ENCODE measurements at regions not wholly inside any gene's neighbourhood (a gene's known extent, or its start where the extent isn't known, plus 50 kb on each side); places are given as distances from the start of the nearest gene placed in this dataset.

DNA sequence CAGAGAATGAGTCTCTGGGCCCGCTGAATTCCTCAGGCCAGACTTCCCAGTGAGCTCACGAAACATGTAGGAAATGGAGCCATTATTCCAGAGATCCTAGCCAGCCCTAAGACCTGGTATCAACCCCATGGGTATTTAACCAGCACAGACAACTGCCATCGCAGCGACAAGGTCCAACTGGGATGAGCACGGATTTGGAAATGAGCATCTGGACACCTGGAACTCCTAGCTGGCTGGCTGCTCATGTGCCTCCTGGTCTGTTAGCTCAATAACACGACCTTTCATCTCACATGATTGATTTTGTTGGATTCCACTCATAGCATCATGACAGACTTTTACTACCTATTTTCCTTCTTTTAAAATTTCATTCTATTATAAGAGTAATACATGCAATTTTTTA is 51.0 kb downstream of the POU3F3 start:
- Mint-ChIP-seq H3K27me3 (ENCODE audit: low read depth in 3 of 3) (peaks cover 0 to 15% (median 4%) of the 10 kb centered on the region in 3 donors), H3K27ac (no peak overlapping the region), H3K4me1 (no peaks in the 10 kb centered on the region), H3K9me3 (peaks cover 0 to 3% (median 0%) of the 10 kb centered on the region in 6 donors), H3K36me3 (no peaks in the 10 kb centered on the region), H3K4me3 (no peak overlapping the region)
- no peak for DNase-seq

DNA sequence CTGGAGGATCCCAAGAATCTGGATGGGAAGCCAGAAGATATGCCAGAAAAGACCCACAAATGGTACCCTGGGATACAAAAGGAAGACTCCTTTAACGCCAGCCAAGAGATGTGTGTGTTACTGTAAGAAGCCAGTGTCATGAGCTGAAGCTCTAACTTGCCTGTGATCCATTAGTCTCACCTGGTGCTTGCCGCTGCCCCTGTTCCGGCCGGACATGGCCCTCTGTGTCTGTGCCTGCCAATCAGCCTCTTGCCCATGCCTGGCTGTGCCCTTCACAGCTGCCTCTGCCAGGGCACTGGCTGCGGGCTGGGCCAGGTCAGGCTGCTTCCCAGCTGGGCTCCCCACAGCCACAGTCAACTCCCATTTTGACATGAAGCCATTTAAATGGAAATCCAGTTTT is 55.4 kb downstream of the POU3F3 start:
- H3K4me3 Mint-ChIP-seq: no peak overlapping the region
- no peaks in the 10 kb centered on the region for H3K36me3 Mint-ChIP-seq
- H3K27ac Mint-ChIP-seq: no peak overlapping the region
- no peak for DNase-seq
- H3K9me3 Mint-ChIP-seq: peaks cover 0 to 3% (median 0%) of the 10 kb centered on the region in 6 donors
- peaks cover 0 to 21% (median 4%) of the 10 kb centered on the region in 3 donors for H3K27me3 Mint-ChIP-seq (ENCODE audit: low read depth in 3 of 3)
- no peaks in the 10 kb centered on the region for H3K4me1 Mint-ChIP-seq

DNA sequence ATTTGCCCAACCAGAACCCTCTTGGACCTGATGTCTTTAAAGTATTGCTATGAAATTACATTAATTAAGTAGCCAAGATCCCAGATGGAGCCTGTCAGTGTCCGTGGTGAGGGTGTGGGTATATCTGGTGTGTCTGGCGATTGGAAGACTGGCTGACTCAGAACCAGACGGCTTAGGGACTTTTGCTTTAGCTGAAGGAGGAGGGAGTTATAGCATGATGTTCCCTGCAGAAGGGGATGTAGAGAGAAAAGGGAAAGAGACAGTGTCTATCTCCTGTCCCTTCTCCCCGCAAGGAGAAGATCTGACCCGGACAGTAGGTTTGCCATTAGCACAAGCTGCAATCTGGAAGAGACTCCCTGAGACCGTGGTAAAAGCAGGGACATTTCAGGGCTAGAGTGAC is 60.6 kb downstream of the POU3F3 start:
- peaks cover 0 to 9% (median 2%) of the 10 kb centered on the region in 3 donors for H3K27me3 Mint-ChIP-seq (ENCODE audit: low read depth in 3 of 3)
- no peak for DNase-seq
- no peak overlapping the region for H3K4me3 Mint-ChIP-seq
- H3K4me1 Mint-ChIP-seq: no peaks in the 10 kb centered on the region
- no peaks in the 10 kb centered on the region for H3K36me3 Mint-ChIP-seq
- peaks cover 0 to 2% (median 0%) of the 10 kb centered on the region in 6 donors for H3K9me3 Mint-ChIP-seq
- no peak overlapping the region for H3K27ac Mint-ChIP-seq

DNA sequence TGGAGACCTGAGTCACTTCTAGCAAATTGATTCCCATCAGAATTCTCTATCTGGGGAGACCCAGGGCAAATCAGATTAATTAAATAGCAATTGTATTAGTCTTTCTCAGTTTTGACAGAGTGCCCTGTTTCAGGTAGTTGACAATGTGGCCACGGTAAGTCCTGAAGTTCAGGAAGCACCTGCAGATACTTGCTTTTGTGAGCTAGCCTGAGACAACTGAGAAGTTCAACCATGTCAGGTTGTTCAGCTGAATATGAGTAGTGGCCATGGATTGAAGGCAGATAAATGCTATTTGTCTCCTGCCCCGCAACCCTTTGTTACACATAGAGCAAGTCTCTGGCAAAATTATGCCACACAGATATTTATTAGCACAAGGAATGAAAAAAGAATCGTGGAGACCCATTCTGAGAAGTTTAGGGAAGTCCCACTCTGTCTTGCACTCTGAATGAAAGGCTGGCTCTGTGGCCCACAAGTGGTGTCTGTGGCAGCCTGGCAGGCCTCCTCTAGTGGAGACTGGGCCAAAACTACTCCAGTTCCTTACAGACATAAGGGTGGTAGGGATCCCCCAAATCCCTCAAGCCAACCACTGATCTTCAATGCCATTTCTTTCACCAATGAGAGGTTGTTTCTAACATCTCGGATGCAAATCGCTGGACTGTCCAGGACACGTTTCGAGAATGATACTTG is 61.3 kb downstream of the POU3F3 start:
- no peak overlapping the region for H3K27ac Mint-ChIP-seq
- no peak for DNase-seq

DNA sequence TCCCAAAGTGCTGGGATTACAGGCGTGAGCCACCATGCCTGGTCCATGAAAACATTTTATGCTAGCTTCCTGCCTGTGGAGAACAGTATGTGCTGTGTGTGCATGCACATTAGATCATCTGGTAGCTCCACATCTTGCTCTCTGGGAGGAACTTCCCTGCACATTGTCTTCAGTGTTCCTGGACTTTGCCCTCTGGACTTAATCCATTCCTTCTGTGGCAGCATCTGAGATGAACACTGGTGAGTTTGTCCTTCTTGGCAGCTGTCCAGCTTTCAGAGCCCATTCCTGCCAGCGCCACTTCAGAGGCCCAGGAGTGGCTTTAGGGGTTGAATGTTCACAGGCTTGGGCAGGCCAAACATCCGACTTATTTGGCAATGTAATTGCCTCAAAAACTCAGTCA is 65.2 kb downstream of the POU3F3 start:
- peaks cover 0 to 5% (median 4%) of the 10 kb centered on the region in 6 donors for H3K9me3 Mint-ChIP-seq
- peaks cover 0 to 5% (median 0%) of the 10 kb centered on the region in 3 donors for H3K36me3 Mint-ChIP-seq
- peaks cover 0 to 8% (median 3%) of the 10 kb centered on the region in 3 donors for H3K27me3 Mint-ChIP-seq (ENCODE audit: low read depth in 3 of 3)
- H3K4me3 Mint-ChIP-seq: no peak overlapping the region
- H3K27ac Mint-ChIP-seq: no peak overlapping the region
- H3K4me1 Mint-ChIP-seq: no peaks in the 10 kb centered on the region
- no peak for DNase-seq

More for the DNA sequence above, 61.3 kb downstream of the POU3F3 start:
- Mint-ChIP-seq H3K27me3 (ENCODE audit: low read depth in 3 of 3) (peaks cover 0 to 9% (median 2%) of the 10 kb centered on the region in 3 donors), H3K4me1 (no peaks in the 10 kb centered on the region), H3K36me3 (no peaks in the 10 kb centered on the region), H3K4me3 (no peak overlapping the region), H3K9me3 (peaks cover 0 to 2% (median 0%) of the 10 kb centered on the region in 6 donors)

DNA sequence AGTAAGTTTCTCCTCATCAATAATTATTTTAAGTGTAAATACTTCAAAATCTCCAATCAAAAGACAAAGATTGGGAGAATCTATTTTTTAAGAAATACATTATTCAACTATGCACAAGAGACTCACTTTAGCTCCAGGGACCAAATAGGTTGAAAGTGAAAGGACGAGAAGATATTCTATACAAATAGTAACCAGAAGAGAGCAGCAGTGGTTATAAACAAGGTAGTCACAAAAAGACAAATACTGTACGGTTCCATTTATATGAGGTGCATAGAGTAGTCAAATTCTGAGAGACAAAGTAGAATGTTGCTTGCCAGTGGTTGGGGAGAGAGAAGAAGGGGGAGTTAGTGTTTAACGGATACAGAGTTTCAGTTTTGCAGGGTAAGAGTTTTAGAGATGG is 69.8 kb downstream of the POU3F3 start:
- Mint-ChIP-seq H3K4me3 (no peak overlapping the region), H3K9me3 (peaks cover 0 to 5% (median 4%) of the 10 kb centered on the region in 6 donors), H3K36me3 (peaks cover 0 to 5% (median 0%) of the 10 kb centered on the region in 3 donors), H3K4me1 (no peaks in the 10 kb centered on the region), H3K27me3 (ENCODE audit: low read depth in 3 of 3) (peaks cover 0 to 9% (median 8%) of the 10 kb centered on the region in 3 donors), H3K27ac (no peak overlapping the region)
- DNase-seq: no peak

DNA sequence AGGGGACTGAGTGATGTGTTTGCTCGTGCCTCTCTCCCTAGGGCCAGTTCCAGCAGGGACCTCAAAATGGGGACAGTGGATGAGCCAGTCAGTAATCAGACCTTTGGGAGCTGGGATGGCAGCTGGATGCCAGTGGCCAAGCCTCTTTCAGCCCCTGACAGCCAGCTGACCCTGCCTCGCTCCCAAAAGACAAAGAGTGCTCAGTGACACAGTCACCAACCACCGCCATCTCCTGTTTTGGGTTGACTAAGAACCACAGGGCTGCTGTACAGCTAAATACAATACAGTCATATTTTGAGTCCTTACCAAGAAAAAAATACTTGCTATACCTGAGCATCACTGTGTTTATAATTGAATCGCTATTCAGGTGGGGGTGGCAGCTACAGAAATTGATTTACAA is 75.7 kb downstream of the POU3F3 start:
- Mint-ChIP-seq H3K27ac (no peak overlapping the region), H3K27me3 (ENCODE audit: low read depth in 3 of 3) (peaks cover 0 to 8% (median 3%) of the 10 kb centered on the region in 3 donors), H3K4me3 (no peak overlapping the region), H3K9me3 (no peaks in the 10 kb centered on the region), H3K36me3 (no peaks in the 10 kb centered on the region), H3K4me1 (no peaks in the 10 kb centered on the region)
- no peak for DNase-seq

DNA sequence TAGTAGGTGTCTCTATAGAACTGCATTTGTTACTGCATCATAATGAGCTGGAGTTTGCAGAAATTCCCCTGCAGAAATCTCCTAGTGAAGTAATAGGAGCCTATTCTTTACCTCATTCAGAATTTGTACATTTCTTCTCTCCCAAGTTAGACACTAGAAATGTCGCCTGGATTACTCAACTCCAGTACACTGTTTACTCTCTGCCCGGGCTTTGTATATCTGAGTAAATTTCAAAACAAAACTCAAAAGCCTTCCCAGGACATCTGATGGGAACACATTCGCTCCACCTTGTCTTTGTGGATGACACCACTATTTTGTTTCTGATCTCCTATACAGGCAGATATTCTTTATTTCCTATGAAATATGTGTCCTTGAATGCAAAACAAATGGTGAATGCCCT is 76.8 kb downstream of the POU3F3 start:
- Mint-ChIP-seq H3K27me3 (ENCODE audit: low read depth in 3 of 3) (peaks cover 0 to 6% (median 3%) of the 10 kb centered on the region in 3 donors), H3K27ac (no peak overlapping the region), H3K4me1 (no peaks in the 10 kb centered on the region), H3K4me3 (no peak overlapping the region), H3K36me3 (no peaks in the 10 kb centered on the region), H3K9me3 (no peaks in the 10 kb centered on the region)
- DNase-seq: no peak

DNA sequence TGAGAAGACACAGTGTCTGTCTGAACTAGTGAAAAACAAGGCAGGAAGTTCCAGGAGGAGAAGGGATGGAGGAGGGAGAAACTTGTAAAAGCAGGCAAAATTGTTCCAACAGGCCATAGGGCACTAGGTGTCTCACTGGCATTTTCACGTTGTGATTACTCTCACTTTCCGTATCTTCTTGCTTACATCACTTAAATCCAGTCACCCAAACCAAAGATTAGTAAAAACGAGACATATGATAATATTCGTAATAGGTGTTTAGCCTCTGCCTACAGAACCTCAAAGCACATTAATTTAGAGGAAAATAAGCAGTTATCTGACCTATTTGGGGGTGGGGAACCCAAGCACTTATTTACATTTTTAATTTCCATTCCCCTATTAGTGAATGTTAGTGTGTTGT is 78.3 kb downstream of the POU3F3 start:
- no peaks in the 10 kb centered on the region for H3K36me3 Mint-ChIP-seq
- no peak overlapping the region for H3K4me3 Mint-ChIP-seq
- H3K4me1 Mint-ChIP-seq: no peaks in the 10 kb centered on the region
- H3K27me3 Mint-ChIP-seq (ENCODE audit: low read depth in 3 of 3): peaks cover 0 to 2% (median under 1%) of the 10 kb centered on the region in 3 donors
- H3K9me3 Mint-ChIP-seq: no peaks in the 10 kb centered on the region
- no peak for DNase-seq
- no peak overlapping the region for H3K27ac Mint-ChIP-seq

DNA sequence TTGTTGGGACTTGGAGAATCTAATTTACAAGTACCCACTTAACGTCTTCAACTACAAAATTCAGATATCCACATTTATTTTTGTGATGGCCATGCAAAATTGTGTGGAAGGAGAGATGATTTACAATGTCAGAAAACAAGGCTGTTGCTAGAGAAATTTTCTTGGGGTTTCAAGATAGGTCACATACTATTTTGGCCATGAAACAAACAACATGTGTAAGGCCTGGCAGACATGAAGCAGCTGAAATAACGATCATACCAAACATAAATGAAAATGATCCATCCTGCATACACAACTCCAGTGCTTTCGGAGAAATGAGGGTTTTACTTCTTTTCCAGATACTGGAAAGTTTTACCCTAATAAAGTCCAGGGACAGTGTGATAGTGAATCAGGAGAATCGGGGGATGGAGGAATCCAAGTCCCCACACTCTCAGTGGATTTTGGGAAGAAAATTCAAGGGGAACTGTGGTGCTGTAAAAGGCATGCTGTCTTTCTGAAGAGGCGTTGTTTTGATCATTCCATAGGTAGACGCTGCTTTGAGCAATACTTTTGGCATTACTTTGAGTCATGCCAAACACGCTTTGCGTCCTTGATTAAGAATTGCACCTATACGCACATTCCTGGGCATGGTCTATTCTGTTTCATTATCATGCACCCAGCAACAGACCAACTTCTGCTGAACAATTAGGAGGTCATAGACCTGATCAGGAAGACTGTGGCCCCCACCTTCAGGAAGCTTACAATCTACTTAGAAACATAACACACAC is 79.4 kb downstream of the POU3F3 start:
- H3K27me3 Mint-ChIP-seq (ENCODE audit: low read depth in 3 of 3): peaks cover 0 to 2% (median 0%) of the 10 kb centered on the region in 3 donors
- H3K27ac Mint-ChIP-seq: no peak overlapping the region
- no peaks in the 10 kb centered on the region for H3K36me3 Mint-ChIP-seq
- H3K9me3 Mint-ChIP-seq: no peaks in the 10 kb centered on the region
- DNase-seq: no peak
- no peaks in the 10 kb centered on the region for H3K4me1 Mint-ChIP-seq
- H3K4me3 Mint-ChIP-seq: no peak overlapping the region

DNA sequence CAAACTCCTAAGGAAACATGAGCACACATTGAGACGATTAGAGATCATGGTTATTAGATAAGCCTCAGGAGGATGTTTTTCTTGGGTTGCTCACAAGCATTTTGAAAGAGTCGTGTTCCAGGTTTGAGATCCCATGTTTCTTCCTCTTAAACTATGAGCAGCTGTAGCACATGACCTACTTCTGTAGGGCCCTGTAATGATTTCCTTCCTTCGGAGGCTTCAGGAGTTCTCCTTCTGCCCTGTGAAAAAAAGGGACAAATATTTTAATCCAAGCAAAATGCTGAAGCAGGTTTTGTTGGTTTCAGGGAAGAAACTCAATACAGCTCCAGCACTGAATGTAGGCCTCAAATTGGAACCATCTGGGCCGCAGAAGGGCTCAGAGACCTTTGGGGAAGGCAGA is 82.6 kb downstream of the POU3F3 start:
- Mint-ChIP-seq H3K4me3 (no peak overlapping the region), H3K27ac (no peak overlapping the region), H3K27me3 (ENCODE audit: low read depth in 3 of 3) (peaks cover 0 to 4% (median under 1%) of the 10 kb centered on the region in 3 donors), H3K9me3 (no peaks in the 10 kb centered on the region), H3K4me1 (no peaks in the 10 kb centered on the region), H3K36me3 (no peaks in the 10 kb centered on the region)
- no peak for DNase-seq

DNA sequence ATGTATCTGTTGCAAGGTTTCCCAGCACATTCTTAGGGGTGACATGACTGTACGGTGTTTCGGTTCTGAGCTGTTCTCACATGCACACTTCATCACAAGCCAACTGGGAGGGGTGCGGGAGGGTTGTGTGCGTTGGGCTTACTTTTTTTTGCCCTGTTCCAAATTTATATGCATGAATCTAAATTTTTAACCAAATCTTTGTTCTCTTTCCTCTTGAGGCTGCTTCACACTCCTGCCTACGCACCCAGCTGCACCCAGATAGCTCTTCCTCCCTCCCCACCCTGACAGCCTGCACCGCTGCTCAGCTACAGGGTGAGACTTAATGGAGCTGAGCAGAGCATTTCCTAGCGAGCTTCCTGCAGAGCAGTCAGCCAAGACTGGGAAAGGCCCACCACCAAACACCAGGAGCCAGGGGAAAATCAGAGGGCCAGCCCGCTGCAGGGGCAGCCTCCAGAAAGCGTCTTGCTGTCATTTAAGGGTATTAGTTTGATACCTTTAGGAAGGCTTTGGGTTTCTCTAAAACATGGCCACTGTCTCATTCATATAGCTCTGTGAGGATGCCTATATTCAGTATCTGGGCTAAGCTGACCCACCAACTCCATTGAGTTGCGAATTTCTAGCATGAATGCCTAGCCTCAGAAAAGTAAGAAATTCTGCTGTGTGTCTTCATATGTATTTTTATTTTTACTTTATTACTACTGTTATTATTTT is 84.5 kb downstream of the POU3F3 start:
- no peaks in the 10 kb centered on the region for H3K36me3 Mint-ChIP-seq
- no peaks in the 10 kb centered on the region for H3K4me1 Mint-ChIP-seq
- H3K9me3 Mint-ChIP-seq: no peaks in the 10 kb centered on the region
- H3K4me3 Mint-ChIP-seq: peak overlapping the region in 1 of 5 donors; percentile 39
- DNase-seq: no peak
- H3K27ac Mint-ChIP-seq: no peak overlapping the region
- peaks cover 0 to 4% (median 2%) of the 10 kb centered on the region in 3 donors for H3K27me3 Mint-ChIP-seq (ENCODE audit: low read depth in 3 of 3)

DNA sequence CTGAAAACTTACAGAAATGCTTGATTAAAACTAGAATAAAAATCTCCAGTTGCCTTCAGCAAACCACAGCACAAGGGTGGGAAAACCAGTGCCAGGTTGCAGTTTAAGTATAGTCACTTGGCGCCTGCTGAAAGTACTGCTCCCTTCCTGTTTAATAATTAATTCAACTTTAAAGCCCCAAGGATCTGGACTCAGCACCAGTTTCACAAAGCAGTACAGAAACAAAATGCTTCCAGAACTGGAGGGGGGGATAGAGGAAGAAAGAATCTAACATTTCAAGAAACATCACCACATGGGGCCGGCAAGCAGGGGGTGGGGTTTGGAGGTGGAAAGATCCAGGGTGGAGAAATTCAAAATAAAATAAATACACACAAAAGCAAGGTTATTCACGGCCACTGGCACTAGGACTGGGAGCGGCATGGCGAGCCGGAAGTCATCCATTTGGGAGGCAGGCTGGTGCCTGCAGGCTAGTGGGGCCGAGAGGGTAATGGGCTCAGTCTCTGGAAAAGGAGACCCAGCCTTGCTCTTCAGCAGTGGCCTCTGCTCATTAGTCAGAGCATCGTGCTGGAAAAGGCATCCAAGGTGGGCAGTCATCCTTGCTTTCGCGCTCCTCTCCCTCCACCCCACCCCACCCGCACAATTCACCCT is 85.8 kb downstream of the POU3F3 start:
- DNase-seq: no peak
- H3K36me3 Mint-ChIP-seq: no peaks in the 10 kb centered on the region
- no peak overlapping the region for H3K4me3 Mint-ChIP-seq
- H3K9me3 Mint-ChIP-seq: no peaks in the 10 kb centered on the region
- H3K4me1 Mint-ChIP-seq: no peaks in the 10 kb centered on the region
- H3K27ac Mint-ChIP-seq: no peak overlapping the region
- peaks cover 1 to 4% (median 2%) of the 10 kb centered on the region in 3 donors for H3K27me3 Mint-ChIP-seq (ENCODE audit: low read depth in 3 of 3)

Measured in immature natural killer cell (primary cell).